ENCODE measurements at regions not wholly inside any gene's neighbourhood (a gene's known extent, or its start where the extent isn't known, plus 50 kb on each side); places are given as distances from the start of the nearest gene placed in this dataset.
A peak's percentile ranks its signal among the peaks of the same experiment; 100 is the strongest.

DNA sequence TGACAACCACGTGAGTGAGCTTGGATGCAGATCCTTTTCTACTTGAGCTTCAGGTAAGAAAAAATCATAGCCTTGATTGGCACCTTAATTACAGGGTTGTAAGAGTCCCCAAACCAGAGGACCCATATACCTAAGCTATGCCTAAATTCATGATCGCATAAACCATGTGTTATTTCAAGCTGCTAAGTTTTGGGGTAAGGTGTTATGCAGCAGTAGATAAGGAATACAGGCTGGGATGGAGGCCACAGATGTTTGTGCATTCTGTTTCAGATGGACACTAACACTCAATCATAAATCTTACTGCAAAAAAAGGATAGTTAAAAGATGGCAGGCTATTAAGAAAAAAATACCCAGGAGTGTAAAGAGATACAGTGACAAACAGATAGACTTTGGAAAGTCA, 112.3 kb downstream of the ASB9 start:
- no peak for ATAC-seq
- TF ChIP-seq, protein P1, sequence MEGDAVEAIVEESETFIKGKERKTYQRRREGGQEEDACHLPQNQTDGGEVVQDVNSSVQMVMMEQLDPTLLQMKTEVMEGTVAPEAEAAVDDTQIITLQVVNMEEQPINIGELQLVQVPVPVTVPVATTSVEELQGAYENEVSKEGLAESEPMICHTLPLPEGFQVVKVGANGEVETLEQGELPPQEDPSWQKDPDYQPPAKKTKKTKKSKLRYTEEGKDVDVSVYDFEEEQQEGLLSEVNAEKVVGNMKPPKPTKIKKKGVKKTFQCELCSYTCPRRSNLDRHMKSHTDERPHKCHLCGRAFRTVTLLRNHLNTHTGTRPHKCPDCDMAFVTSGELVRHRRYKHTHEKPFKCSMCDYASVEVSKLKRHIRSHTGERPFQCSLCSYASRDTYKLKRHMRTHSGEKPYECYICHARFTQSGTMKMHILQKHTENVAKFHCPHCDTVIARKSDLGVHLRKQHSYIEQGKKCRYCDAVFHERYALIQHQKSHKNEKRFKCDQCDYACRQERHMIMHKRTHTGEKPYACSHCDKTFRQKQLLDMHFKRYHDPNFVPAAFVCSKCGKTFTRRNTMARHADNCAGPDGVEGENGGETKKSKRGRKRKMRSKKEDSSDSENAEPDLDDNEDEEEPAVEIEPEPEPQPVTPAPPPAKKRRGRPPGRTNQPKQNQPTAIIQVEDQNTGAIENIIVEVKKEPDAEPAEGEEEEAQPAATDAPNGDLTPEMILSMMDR (IDR thresholded peaks at IDR 0.05): no peak
- peaks cover 0 to 8% of the 10 kb centered on the region in 2 donors for H3K4me1 Mint-ChIP-seq
- DNase-seq: no peak
- WGBS (ENCODE audit: insufficient coverage): 88% methylated on average over 1 of the region's 2 CpGs
- Histone ChIP-seq H3K4me1 (ENCODE audit: control insufficient read depth, insufficient read depth, low read length) (peaks cover 9% of the 10 kb centered on the region), H3K9me3 (ENCODE audit: control insufficient read depth, insufficient read depth, low read length) (no peaks in the 10 kb centered on the region), H3K27ac (ENCODE audit: low read length) (no peak overlapping the region), H3K27me3 (ENCODE audit: control insufficient read depth, insufficient read depth, low read length) (no peaks in the 10 kb centered on the region), H3K4me3 (ENCODE audit: low read length) (no peak overlapping the region), H3K36me3 (ENCODE audit: control insufficient read depth, insufficient read depth, low read length) (no peaks in the 10 kb centered on the region)
- H3K27me3 Mint-ChIP-seq (ENCODE audit: low read depth in 2 of 2): peaks cover 4 to 10% of the 10 kb centered on the region in 2 donors
- H3K36me3 Mint-ChIP-seq: no peaks in the 10 kb centered on the region
- H3K27ac Mint-ChIP-seq: no peak overlapping the region
- no peaks in the 10 kb centered on the region for H3K9me3 Mint-ChIP-seq
- no peak overlapping the region for H3K4me3 Mint-ChIP-seq
- intact Hi-C loops (cut with micrococcal nuclease): no loop called here

DNA sequence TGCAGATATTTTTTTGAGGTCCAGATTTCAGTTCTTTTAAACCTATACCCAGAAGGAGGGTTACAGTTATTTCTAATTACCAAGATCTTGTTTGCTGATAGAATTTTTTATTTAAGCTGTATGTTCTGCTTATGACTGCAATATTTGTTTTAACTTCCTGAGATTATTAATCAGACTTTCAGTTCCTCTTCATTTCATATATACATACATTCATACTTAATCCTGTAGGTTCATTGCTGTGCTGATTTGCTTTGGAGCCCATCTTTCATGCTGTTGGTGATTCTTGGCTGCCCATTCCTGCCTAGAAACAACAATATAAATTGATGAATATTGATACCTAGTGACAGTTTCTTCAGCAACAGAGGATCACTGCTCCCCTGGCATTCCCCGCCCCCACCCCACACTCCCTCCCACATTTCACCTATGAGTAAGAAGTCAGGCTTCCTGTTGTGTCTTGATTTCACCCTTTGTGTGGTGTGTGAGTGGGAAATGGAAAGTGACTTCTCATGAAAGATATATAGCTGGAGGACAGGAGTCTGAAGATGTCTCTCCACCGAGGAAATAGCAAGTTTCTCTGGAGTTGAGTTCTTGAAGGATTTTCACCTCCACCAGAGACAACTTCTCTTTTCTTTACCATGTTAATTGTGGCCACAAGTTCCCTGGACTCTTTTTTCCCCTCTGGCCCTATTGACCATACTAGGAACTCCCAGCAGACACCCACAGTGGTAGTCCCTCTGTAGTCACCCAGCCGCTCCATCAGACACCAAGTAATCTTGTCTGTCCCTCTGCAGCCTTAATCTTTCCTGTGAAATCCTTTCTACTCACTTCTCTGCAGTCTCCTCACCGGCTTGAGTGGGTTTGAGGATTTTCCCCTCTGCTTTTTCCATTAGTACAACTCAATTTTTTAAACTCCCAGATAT, 118.4 kb downstream of the ASB9 start:
- Mint-ChIP-seq H3K27me3 (ENCODE audit: low read depth in 2 of 2) (peaks cover 4 to 9% of the 10 kb centered on the region in 2 donors), H3K9me3 (no peaks in the 10 kb centered on the region), H3K36me3 (no peaks in the 10 kb centered on the region), H3K4me1 (peaks cover 0 to 12% of the 10 kb centered on the region in 2 donors), H3K27ac (no peak overlapping the region), H3K4me3 (no peak overlapping the region)
- WGBS (ENCODE audit: insufficient coverage): 67% methylated on average over 1 of the region's 4 CpGs
- TF ChIP-seq, protein P1 (IDR thresholded peaks at IDR 0.05): no peak
- no peaks in the 10 kb centered on the region for H3K27me3 ChIP-seq (ENCODE audit: control insufficient read depth, insufficient read depth, low read length)
- H3K9me3 ChIP-seq (ENCODE audit: control insufficient read depth, insufficient read depth, low read length): no peaks in the 10 kb centered on the region
- ATAC-seq (peak in 1 of 3 donors; percentile 49), DNase-seq (peak in 1 of 2 donors; percentile 49)
- no peaks in the 10 kb centered on the region for H3K36me3 ChIP-seq (ENCODE audit: control insufficient read depth, insufficient read depth, low read length)
- intact Hi-C loops (cut with micrococcal nuclease): no loop called here
- no peak overlapping the region for H3K27ac ChIP-seq (ENCODE audit: low read length)
- H3K4me1 ChIP-seq (ENCODE audit: control insufficient read depth, insufficient read depth, low read length): peaks cover 7% of the 10 kb centered on the region
- H3K4me3 ChIP-seq (ENCODE audit: low read length): no peak overlapping the region

- no peak overlapping the region for H3K4me3 ChIP-seq (ENCODE audit: low read length)
- no peaks in the 10 kb centered on the region for H3K9me3 Mint-ChIP-seq
- intact Hi-C loops (cut with micrococcal nuclease): no loop called here
- H3K36me3 ChIP-seq (ENCODE audit: control insufficient read depth, insufficient read depth, low read length): no peaks in the 10 kb centered on the region
- TF ChIP-seq, protein P1 (IDR thresholded peaks at IDR 0.05): no peak
- no peak overlapping the region for H3K4me3 Mint-ChIP-seq
- peaks cover 0 to 12% of the 10 kb centered on the region in 2 donors for H3K4me1 Mint-ChIP-seq
- no peaks in the 10 kb centered on the region for H3K27me3 ChIP-seq (ENCODE audit: control insufficient read depth, insufficient read depth, low read length)
- peaks cover 4 to 9% of the 10 kb centered on the region in 2 donors for H3K27me3 Mint-ChIP-seq (ENCODE audit: low read depth in 2 of 2)
- WGBS (ENCODE audit: insufficient coverage): 71% methylated on average over 1 of the region's 1 CpG
- H3K4me1 ChIP-seq (ENCODE audit: control insufficient read depth, insufficient read depth, low read length): peaks cover 7% of the 10 kb centered on the region
- ATAC-seq (no peak), DNase-seq (no peak)
- H3K36me3 Mint-ChIP-seq: no peaks in the 10 kb centered on the region
- H3K9me3 ChIP-seq (ENCODE audit: control insufficient read depth, insufficient read depth, low read length): no peaks in the 10 kb centered on the region
- H3K27ac Mint-ChIP-seq: no peak overlapping the region
- H3K27ac ChIP-seq (ENCODE audit: low read length): no peak overlapping the region
Measured at GRCh38 chrX:15150586-15150985, 119.3 kb downstream of the ASB9 start.

All from natural killer cell (primary cell).